GM06990 (cell line): ENCODE measurements at regions not wholly inside any gene's neighbourhood (a gene's known extent, or its start where the extent isn't known, plus 50 kb on each side); places are given as distances from the start of the nearest gene placed in this dataset.
"Not testable (repeated sequence)": the region's sequence is repeated elsewhere in the genome, so short reads cannot be mapped to it uniquely, and the experiment has no call there.

ENCODE experiments used
- DNase-seq: peaks from one replicate; pipeline ENCODE4 v3.0.0-alpha.2; 2011; ENCODE audit not compliant: insufficient read length; ENCODE audit errors: extremely low read depth
- H3K27me3 ChIP-seq: replicated peaks from 2 replicates; pipeline ENCODE4 v1.6.0; 2011; ENCODE audit warnings: low read length; ENCODE audit not compliant: control insufficient read depth, insufficient read depth
- H3K36me3 ChIP-seq: 2 replicates; pipeline ENCODE4 v1.5.1; 2011; ENCODE audit warnings: low read length; ENCODE audit not compliant: control insufficient read depth, insufficient read depth
- H3K4me3 ChIP-seq: replicated peaks from 2 replicates; pipeline ENCODE4 v1.5.1; 2011; ENCODE audit warnings: low read depth, mild to moderate bottlenecking, control low read depth, low read length
- TF ChIP-seq, protein P1 (sequence below): IDR thresholded peaks from 2 replicates; pipeline ENCODE4 v1.5.1; 2011; ENCODE audit warnings: low read length, control low read depth, mild to moderate bottlenecking, inconsistent platforms; ENCODE audit not compliant: insufficient read depth, poor library complexity, severe bottlenecking

DNA sequence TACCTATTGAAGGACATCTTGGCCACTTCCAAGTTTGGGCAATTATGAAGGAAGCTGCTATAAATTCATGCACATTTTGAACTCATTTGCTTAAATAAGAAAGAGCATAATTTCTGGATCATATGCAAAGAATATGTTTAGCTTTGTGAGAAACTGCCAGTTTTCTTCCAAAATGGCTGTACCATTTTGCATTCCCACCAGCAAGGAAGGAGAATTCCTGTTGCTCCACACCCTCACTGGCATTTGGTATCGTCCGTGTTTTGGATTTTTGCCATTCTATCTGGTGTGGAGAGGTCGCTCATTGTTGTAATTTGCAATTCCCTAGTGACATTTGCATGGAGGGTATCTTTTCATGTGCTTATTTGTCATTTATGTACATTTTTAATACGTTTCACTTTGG is 339.3 kb downstream of the DAD1 start:
- no peaks in the 10 kb centered on the region for H3K36me3 ChIP-seq
- TF ChIP-seq, protein P1, sequence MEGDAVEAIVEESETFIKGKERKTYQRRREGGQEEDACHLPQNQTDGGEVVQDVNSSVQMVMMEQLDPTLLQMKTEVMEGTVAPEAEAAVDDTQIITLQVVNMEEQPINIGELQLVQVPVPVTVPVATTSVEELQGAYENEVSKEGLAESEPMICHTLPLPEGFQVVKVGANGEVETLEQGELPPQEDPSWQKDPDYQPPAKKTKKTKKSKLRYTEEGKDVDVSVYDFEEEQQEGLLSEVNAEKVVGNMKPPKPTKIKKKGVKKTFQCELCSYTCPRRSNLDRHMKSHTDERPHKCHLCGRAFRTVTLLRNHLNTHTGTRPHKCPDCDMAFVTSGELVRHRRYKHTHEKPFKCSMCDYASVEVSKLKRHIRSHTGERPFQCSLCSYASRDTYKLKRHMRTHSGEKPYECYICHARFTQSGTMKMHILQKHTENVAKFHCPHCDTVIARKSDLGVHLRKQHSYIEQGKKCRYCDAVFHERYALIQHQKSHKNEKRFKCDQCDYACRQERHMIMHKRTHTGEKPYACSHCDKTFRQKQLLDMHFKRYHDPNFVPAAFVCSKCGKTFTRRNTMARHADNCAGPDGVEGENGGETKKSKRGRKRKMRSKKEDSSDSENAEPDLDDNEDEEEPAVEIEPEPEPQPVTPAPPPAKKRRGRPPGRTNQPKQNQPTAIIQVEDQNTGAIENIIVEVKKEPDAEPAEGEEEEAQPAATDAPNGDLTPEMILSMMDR: no peak
- H3K27me3 ChIP-seq: no peaks in the 10 kb centered on the region

GRCh38 chr14:22243971-22244581 is 344.9 kb downstream of the DAD1 start:
- TF ChIP-seq, protein P1: no peak
- Histone ChIP-seq H3K4me3 (no peak overlapping the region), H3K27me3 (no peaks in the 10 kb centered on the region), H3K36me3 (no peaks in the 10 kb centered on the region)
- DNase-seq: no peak

More for the DNA sequence above, 339.3 kb downstream of the DAD1 start:
- H3K4me3 ChIP-seq: no peak overlapping the region
- no peak for DNase-seq

DNA sequence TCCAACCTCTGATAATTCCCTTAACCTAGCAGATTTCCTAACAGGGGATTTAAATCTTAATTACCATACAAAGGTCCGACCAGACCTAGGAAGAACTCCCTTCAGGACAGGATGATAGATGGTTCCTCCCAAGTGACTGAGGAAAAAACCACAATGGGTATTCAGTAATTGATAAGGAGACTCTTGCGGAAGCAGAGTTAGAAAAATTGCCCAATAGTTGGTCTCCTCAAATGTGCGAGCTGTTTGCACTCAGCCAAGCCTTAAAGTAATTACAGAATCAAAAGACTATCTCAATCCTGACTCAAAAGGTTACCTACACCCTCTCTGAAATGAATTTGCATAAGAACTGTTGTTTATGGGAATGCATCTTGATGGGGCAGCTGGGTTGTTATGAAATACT is 350.7 kb downstream of the DAD1 start:
- not testable (repeated sequence) for H3K27me3 ChIP-seq, H3K4me3 ChIP-seq, DNase-seq, H3K36me3 ChIP-seq

DNA sequence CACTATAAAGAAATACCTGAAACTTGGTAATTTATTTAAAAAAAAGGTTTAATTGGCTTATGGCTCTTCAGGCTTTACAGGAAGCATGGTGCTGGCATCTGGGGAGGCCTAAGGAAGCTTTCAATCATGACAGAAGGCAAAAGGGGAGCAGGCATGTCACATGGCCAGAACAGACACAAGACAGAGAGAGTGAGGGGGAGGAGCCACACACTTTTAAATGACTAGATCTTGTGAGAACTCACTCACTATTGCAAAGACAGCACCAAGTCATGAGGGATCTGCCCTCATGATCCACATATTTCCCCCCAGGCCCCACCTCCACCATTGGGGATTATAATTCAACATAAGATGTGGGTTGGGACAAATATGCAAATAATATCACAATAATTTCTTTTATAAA is 355.6 kb downstream of the DAD1 start:
- TF ChIP-seq, protein P1: no peak
- Histone ChIP-seq H3K27me3 (no peaks in the 10 kb centered on the region), H3K36me3 (no peaks in the 10 kb centered on the region), H3K4me3 (no peak overlapping the region)
- no peak for DNase-seq

GRCh38 chr14:22232933-22233332 is 356.1 kb downstream of the DAD1 start:
- Histone ChIP-seq H3K36me3 (no peaks in the 10 kb centered on the region), H3K27me3 (no peaks in the 10 kb centered on the region), H3K4me3 (no peak overlapping the region)
- TF ChIP-seq, protein P1: no peak
- DNase-seq: no peak

GRCh38 chr14:22232486-22232885 is 356.5 kb downstream of the DAD1 start:
- TF ChIP-seq, protein P1: no peak
- H3K27me3 ChIP-seq: no peaks in the 10 kb centered on the region
- no peak for DNase-seq
- no peaks in the 10 kb centered on the region for H3K36me3 ChIP-seq
- H3K4me3 ChIP-seq: no peak overlapping the region
